ENCODE measurements at regions not wholly inside any gene's neighbourhood (a gene's known extent, or its start where the extent isn't known, plus 50 kb on each side); places are given as distances from the start of the nearest gene placed in this dataset.

GRCh38 chr4:171759274-171759673, 53.9 kb upstream of the GALNTL6 start:
- DNase-seq (ENCODE audit: extremely low read depth, low read depth) = no peak

- DNase-seq (ENCODE audit: extremely low read depth, low read depth) = no peak
Measured at GRCh38 chr4:171751538-171751937, 61.7 kb upstream of the GALNTL6 start.

- DNase-seq (ENCODE audit: extremely low read depth, low read depth) = no peak
Measured at GRCh38 chr4:171746418-171746817, 66.8 kb upstream of the GALNTL6 start.

GRCh38 chr4:171742436-171742835, 70.8 kb upstream of the GALNTL6 start:
- DNase-seq (ENCODE audit: extremely low read depth, low read depth) = no peak

GRCh38 chr4:171727185-171727584, 86.0 kb upstream of the GALNTL6 start:
- DNase-seq (ENCODE audit: extremely low read depth, low read depth) = no peak

- DNase-seq (ENCODE audit: extremely low read depth, low read depth) = no peak
Measured at GRCh38 chr4:171721937-171722336, 91.3 kb upstream of the GALNTL6 start.

GRCh38 chr4:171719691-171720090, 93.5 kb upstream of the GALNTL6 start:
- DNase-seq (ENCODE audit: extremely low read depth, low read depth) = no peak

GRCh38 chr4:171718665-171719064, 94.5 kb upstream of the GALNTL6 start:
- no peak for DNase-seq (ENCODE audit: extremely low read depth, low read depth)

- DNase-seq (ENCODE audit: extremely low read depth, low read depth) = no peak
Measured at GRCh38 chr4:171718069-171718468, 95.1 kb upstream of the GALNTL6 start.

- no peak for DNase-seq (ENCODE audit: extremely low read depth, low read depth)
Measured at GRCh38 chr4:171717231-171717741, 95.9 kb upstream of the GALNTL6 start.

- no peak for DNase-seq (ENCODE audit: extremely low read depth, low read depth)
Measured at GRCh38 chr4:171715973-171716372, 97.2 kb upstream of the GALNTL6 start.

- DNase-seq (ENCODE audit: extremely low read depth, low read depth) = no peak
Measured at GRCh38 chr4:171714791-171715454, 98.3 kb upstream of the GALNTL6 start.

- DNase-seq (ENCODE audit: extremely low read depth, low read depth) = no peak
Measured at GRCh38 chr4:171710743-171711142, 102.5 kb upstream of the GALNTL6 start.

GRCh38 chr4:171676555-171677215, 136.5 kb upstream of the GALNTL6 start:
- DNase-seq (ENCODE audit: extremely low read depth, low read depth) = no peak

GRCh38 chr4:171674781-171675180, 138.4 kb upstream of the GALNTL6 start:
- no peak for DNase-seq (ENCODE audit: extremely low read depth, low read depth)

- no peak for DNase-seq (ENCODE audit: extremely low read depth, low read depth)
Measured at GRCh38 chr4:171668403-171668802, 144.8 kb upstream of the GALNTL6 start.

GRCh38 chr4:171667906-171668305, 145.3 kb upstream of the GALNTL6 start:
- no peak for DNase-seq (ENCODE audit: extremely low read depth, low read depth)

GRCh38 chr4:171651071-171651470, 162.1 kb upstream of the GALNTL6 start:
- no peak for DNase-seq (ENCODE audit: extremely low read depth, low read depth)

GRCh38 chr4:171650543-171650942, 162.7 kb upstream of the GALNTL6 start:
- DNase-seq (ENCODE audit: extremely low read depth, low read depth) = no peak

GRCh38 chr4:171648926-171649325, 164.3 kb upstream of the GALNTL6 start:
- no peak for DNase-seq (ENCODE audit: extremely low read depth, low read depth)

GRCh38 chr4:171646984-171647383, 166.2 kb upstream of the GALNTL6 start:
- DNase-seq (ENCODE audit: extremely low read depth, low read depth) = no peak

- no peak for DNase-seq (ENCODE audit: extremely low read depth, low read depth)
Measured at GRCh38 chr4:171644430-171645057, 168.7 kb upstream of the GALNTL6 start.

Measured in NCI-H460 (cell line).